K562 (cell line): ENCODE measurements at regions not wholly inside any gene's neighbourhood (a gene's known extent, or its start where the extent isn't known, plus 50 kb on each side); places are given as distances from the start of the nearest gene placed in this dataset.

Experiments used
- ATAC-seq: fragments of 200-7000 bp; cut with Tn5 transposase; 3 replicates; pipeline ENCODE4 v1.9.1; 2020; ENCODE audit warnings: moderate library complexity
- BruUV-seq: library from RNA; stranded (reverse); fragments of 400-500 nt; replicated peaks from 2 replicates; lab custom pipeline; 2021; lab: Mats Ljungman, UMichigan
- CTCF ChIA-PET: fragments of 300-600 bp; formaldehyde crosslinking; extraction: SDS; loops from one replicate; lab custom pipeline; 2021; ENCODE audit warnings: low intra/inter-chr PET ratio; lab: Yijun Ruan, JAX
- POLR2A ChIA-PET: fragments of 300-600, 350-650 bp; sonication (Branson Sonifier 250); formaldehyde crosslinking; extraction: SDS; loops from one replicate; lab custom pipeline; 2021; ENCODE audit warnings: antibody characterized with exemption, inconsistent platforms; lab: Yijun Ruan, JAX
- DNase-seq, 4 experiments: peaks; one replicate each; pipeline versions ENCODE4 v3.0.0 to v3.0.0-alpha.2; 2011 to 2018; ENCODE audit warnings: low spot score in 3 of 4, mixed read lengths in 3 of 4; ENCODE audit errors: extremely low read depth in 1 of 4
- FAIRE-seq: peaks from 2 replicates; lab custom pipeline; 2011; peaks lifted over from hg19 to GRCh38; lab: Jason Lieb, UNC
- H2AFZ ChIP-seq: 2 replicates; pipeline ENCODE4 v1.6.0; 2011; ENCODE audit warnings: low read depth, low read length, control low read depth, inconsistent platforms
- H3K27ac ChIP-seq: fragments of 200-600 bp; 3 replicates; pipeline ENCODE4 v1.8.0; 2011; ENCODE audit warnings: low read depth, mild to moderate bottlenecking, control low read depth, inconsistent platforms, low read length, moderate library complexity, mixed read lengths; ENCODE audit errors: extremely low read depth
- H3K27me3 ChIP-seq, 2 experiments: fragments of 300-600 bp in 1 of 2; 2 replicates in 1 of 2; 3 replicates in 1 of 2; pipeline versions ENCODE4 v1.6.0 to v1.8.0; 2011; ENCODE audit warnings: inconsistent platforms in 2 of 2, low read length in 2 of 2, mild to moderate bottlenecking in 1 of 2, mixed read lengths in 1 of 2, moderate library complexity in 1 of 2; ENCODE audit not compliant: control insufficient read depth in 2 of 2, insufficient read depth in 2 of 2
- H3K36me3 ChIP-seq: fragments of 300-600 bp; 3 replicates; pipeline ENCODE4 v1.8.0; 2011; ENCODE audit warnings: mild to moderate bottlenecking, low read length, inconsistent platforms; ENCODE audit not compliant: control insufficient read depth, insufficient read depth
- H3K4me1 ChIP-seq, 2 experiments: fragments of 200-600 bp in 1 of 2; replicated peaks in 1 of 2; 2 replicates in 1 of 2; 3 replicates in 1 of 2; pipeline versions ENCODE4 v1.5.1 to v1.8.0; 2011; ENCODE audit warnings: inconsistent platforms in 2 of 2, low read length in 2 of 2, mild to moderate bottlenecking in 1 of 2, mixed read lengths in 1 of 2, moderate library complexity in 1 of 2; ENCODE audit not compliant: control insufficient read depth in 2 of 2, insufficient read depth in 2 of 2
- H3K4me2 ChIP-seq: 2 replicates; pipeline ENCODE4 v1.6.1; 2011; ENCODE audit warnings: low read length, control low read depth, inconsistent platforms, mixed read lengths; ENCODE audit not compliant: insufficient read depth
- H3K4me3 ChIP-seq: fragments of 200-600 bp; sonication (generic), shearing (Covaris generic); 2 replicates; pipeline ENCODE4 v1.5.1; 2016; ENCODE audit warnings: control low read depth, inconsistent platforms
- H3K79me2 ChIP-seq: fragments of 200-600 bp; 3 replicates; pipeline ENCODE4 v1.8.0; 2011; ENCODE audit warnings: low read length, inconsistent platforms; ENCODE audit not compliant: control insufficient read depth, insufficient read depth
- H3K9ac ChIP-seq, 2 experiments: 2 replicates each; pipeline versions ENCODE4 v1.6.0 to v1.6.1; 2011; ENCODE audit warnings: low read depth in 2 of 2, low read length in 2 of 2, control low read depth in 1 of 2, inconsistent platforms in 1 of 2, mild to moderate bottlenecking in 1 of 2, mixed read lengths in 1 of 2; ENCODE audit not compliant: insufficient read depth in 1 of 2
- H3K9me1 ChIP-seq: one replicate; pipeline ENCODE4 v1.6.0; 2011; ENCODE audit warnings: inconsistent platforms, mild to moderate bottlenecking, low read length, moderate library complexity; ENCODE audit not compliant: control insufficient read depth, insufficient read depth
- H3K9me3 ChIP-seq: replicated peaks from 2 replicates; pipeline ENCODE4 v1.5.1; 2011; ENCODE audit warnings: low read depth, low read length, inconsistent platforms; ENCODE audit not compliant: control insufficient read depth, insufficient read depth
- H4K20me1 ChIP-seq: replicated peaks from 2 replicates; pipeline ENCODE4 v1.6.1; 2011; ENCODE audit warnings: low read length, inconsistent platforms, mixed read lengths; ENCODE audit not compliant: control insufficient read depth, insufficient read depth
- FOSL1 ChIP-seq: fragments of 200-800 bp; sonication (Bioruptor generic); conservative IDR thresholded peaks from 2 replicates; pipeline ENCODE4 v1.6.1; 2016; ENCODE audit warnings: missing genetic modification characterization, missing compliant biosample characterization
- GATAD2A ChIP-seq: fragments of 450-650 bp; IDR thresholded peaks from 2 replicates; pipeline ENCODE4 v1.6.1; 2017
- HNRNPUL1 ChIP-seq: fragments of 200-400 bp; formaldehyde crosslinking; IDR thresholded peaks from 2 replicates; pipeline ENCODE4 v1.6.1; 2017; ENCODE audit warnings: low read length
- POLR2B ChIP-seq: fragments of 450-650 bp; IDR thresholded peaks from 2 replicates; pipeline ENCODE4 v1.6.1; 2018; ENCODE audit warnings: low read depth; ENCODE audit not compliant: partially characterized antibody
- POLR2G ChIP-seq: fragments of 200-400 bp; formaldehyde crosslinking; IDR thresholded peaks from 2 replicates; pipeline ENCODE4 v1.6.1; 2017; ENCODE audit warnings: low read depth, mild to moderate bottlenecking, antibody characterized with exemption, low read length, moderate library complexity
- ZEB2 ChIP-seq: fragments of 450-650 bp; IDR thresholded peaks from 2 replicates; pipeline ENCODE4 v1.6.1; 2016
- WGBS: fragments of 100-300 bp; shearing (Covaris generic); methylation state at CpG from one replicate; pipeline ENCODE4 v1.1.6; 2016; ENCODE audit warnings: low coverage, mixed read lengths; ENCODE audit not compliant: insufficient coverage; ENCODE audit errors: missing lambda C conversion rate; 5-methylcytosine and 5-hydroxymethylcytosine counted together
- in situ Hi-C: fragments of 300-500 bp; cut with MboI; formaldehyde crosslinking; loops from 4 replicates; pipeline ENCODE4 v1.15.0; 2018; ENCODE audit warnings: inconsistent platforms, mixed read lengths
- intact Hi-C: fragments of 100-400 bp; cut with micrococcal nuclease; formaldehyde crosslinking; loops from 2 replicates; pipeline ENCODE4 v1.14.2; 2022
- TF ChIP-seq, protein P1 (sequence below): IDR thresholded peaks from 3 replicates; pipeline ENCODE4 v1.6.1; 2011; ENCODE audit warnings: borderline replicate concordance, mild to moderate bottlenecking; ENCODE audit not compliant: insufficient read length, insufficient read depth
- TF ChIP-seq, protein P2 (sequence below): fragments of 250-450 bp; sonication (Bioruptor Pico); IDR thresholded peaks from 2 replicates; pipeline ENCODE4 v1.8.0; 2022; ENCODE audit warnings: inconsistent platforms

DNA sequence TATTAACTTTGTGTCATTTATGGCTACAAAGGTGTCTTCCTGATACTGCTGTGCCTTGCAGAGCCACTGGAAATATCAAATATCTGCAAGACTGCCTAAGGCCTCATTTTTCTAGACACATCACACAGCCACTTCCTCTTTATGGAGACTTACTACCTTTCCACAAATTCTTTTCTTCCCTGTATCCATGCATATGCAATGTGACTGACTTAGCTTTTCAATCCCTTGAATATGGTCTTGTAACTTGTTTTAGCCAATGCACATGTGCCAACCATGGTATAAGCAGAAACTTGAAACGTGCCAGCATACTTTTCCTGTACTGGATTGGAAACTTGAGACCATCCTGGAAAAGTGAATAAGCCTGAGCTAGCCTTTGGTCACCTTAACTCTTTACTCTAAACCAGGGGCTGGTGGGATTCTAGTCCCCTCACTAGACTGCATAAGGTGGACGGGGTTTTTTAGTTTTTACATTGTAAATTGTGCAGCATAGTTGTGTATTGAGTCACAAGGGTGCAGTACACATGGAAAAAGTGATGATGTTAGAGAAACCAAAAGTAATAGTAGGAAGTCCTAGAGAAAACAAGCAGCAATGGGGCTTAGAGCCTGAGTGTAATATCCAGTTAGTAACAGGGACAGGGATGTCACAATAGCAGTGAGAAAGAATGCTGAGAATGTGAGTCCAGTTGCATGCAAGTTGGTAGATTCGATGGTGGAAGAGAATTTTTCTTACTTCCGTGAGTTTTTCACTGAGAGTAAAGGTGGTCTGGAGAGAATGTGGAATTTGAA, 879.5 kb downstream of the SORCS1 start:
- ATAC-seq (no peak), FAIRE-seq (no peak), DNase-seq (no peak)
- H3K27me3 ChIP-seq: no peaks in the 10 kb centered on the region
- H3K36me3 ChIP-seq: no peaks in the 10 kb centered on the region
- no peak overlapping the region for H3K4me3 ChIP-seq
- in situ Hi-C loops: no loop called here
- WGBS: 0% methylated on average over 4 of the region's 4 CpGs
- intact Hi-C loops: no loop called here
- no peaks in the 10 kb centered on the region for H3K9me1 ChIP-seq
- TF ChIP-seq POLR2G: no peak
- TF ChIP-seq HNRNPUL1: no peak
- no peak for TF ChIP-seq FOSL1 (tag)
- no peak for TF ChIP-seq POLR2B
- TF ChIP-seq GATAD2A: no peak
- TF ChIP-seq ZEB2: no peak
- no peak overlapping the region for H3K9ac ChIP-seq
- H3K79me2 ChIP-seq: no peaks in the 10 kb centered on the region
- no peaks in the 10 kb centered on the region for H4K20me1 ChIP-seq
- BruUV-seq: no TSS peak
- no peak overlapping the region for H3K4me2 ChIP-seq
- no peaks in the 10 kb centered on the region for H3K9me3 ChIP-seq
- CTCF ChIA-PET: no interaction called here
- H3K27ac ChIP-seq: no peak overlapping the region
- POLR2A ChIA-PET: no interaction called here
- H2AFZ ChIP-seq: no peak overlapping the region
- no peaks in the 10 kb centered on the region for H3K4me1 ChIP-seq

DNA sequence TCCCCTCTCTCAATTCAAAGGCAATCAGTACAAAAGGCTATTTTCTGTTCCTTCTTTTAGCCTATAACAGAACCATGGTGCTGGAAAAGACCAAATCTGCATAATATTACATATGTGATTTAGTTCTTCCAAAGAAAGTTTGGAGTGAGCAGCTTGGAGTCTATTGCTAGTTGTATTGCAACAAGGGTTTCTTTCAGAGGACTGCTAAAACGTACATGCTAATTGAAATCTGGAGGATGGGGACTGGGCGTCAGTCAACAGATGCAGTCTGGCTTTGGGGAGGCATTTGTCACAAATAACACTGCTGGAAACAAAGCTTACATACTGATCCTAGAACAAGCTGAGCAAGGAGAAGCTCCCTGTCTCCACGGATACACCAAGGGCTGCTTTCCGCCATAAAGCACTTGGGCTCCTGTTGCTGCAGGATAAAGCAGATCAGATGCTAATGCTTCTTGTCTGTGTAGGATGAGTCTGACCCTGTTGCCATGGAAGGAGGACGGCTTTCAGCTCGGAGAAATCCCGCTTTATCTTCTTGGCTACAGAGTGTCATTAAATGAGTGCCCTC, 883.5 kb downstream of the SORCS1 start:
- Histone ChIP-seq H3K27ac (no peak overlapping the region), H3K9me3 (no peaks in the 10 kb centered on the region), H4K20me1 (no peaks in the 10 kb centered on the region), H2AFZ (no peak overlapping the region), H3K4me1 (no peaks in the 10 kb centered on the region), H3K4me3 (no peak overlapping the region), H3K9ac (no peak overlapping the region), H3K79me2 (no peaks in the 10 kb centered on the region), H3K36me3 (no peaks in the 10 kb centered on the region), H3K4me2 (no peak overlapping the region), H3K9me1 (no peaks in the 10 kb centered on the region), H3K27me3 (no peaks in the 10 kb centered on the region)
- DNase-seq (no peak), ATAC-seq (no peak), FAIRE-seq (no peak)
- TF ChIP-seq, protein P1, sequence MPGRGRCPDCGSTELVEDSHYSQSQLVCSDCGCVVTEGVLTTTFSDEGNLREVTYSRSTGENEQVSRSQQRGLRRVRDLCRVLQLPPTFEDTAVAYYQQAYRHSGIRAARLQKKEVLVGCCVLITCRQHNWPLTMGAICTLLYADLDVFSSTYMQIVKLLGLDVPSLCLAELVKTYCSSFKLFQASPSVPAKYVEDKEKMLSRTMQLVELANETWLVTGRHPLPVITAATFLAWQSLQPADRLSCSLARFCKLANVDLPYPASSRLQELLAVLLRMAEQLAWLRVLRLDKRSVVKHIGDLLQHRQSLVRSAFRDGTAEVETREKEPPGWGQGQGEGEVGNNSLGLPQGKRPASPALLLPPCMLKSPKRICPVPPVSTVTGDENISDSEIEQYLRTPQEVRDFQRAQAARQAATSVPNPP: no peak
- TF ChIP-seq, protein P2, sequence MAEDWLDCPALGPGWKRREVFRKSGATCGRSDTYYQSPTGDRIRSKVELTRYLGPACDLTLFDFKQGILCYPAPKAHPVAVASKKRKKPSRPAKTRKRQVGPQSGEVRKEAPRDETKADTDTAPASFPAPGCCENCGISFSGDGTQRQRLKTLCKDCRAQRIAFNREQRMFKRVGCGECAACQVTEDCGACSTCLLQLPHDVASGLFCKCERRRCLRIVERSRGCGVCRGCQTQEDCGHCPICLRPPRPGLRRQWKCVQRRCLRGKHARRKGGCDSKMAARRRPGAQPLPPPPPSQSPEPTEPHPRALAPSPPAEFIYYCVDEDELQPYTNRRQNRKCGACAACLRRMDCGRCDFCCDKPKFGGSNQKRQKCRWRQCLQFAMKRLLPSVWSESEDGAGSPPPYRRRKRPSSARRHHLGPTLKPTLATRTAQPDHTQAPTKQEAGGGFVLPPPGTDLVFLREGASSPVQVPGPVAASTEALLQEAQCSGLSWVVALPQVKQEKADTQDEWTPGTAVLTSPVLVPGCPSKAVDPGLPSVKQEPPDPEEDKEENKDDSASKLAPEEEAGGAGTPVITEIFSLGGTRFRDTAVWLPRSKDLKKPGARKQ (CRISPR knock-in tag): no peak
- in situ Hi-C loops: no loop called here
- POLR2A ChIA-PET: no interaction called here
- WGBS: 0% methylated on average over 7 of the region's 7 CpGs
- no TSS peak for BruUV-seq
- intact Hi-C loops: no loop called here
- CTCF ChIA-PET: no interaction called here
